HepG2 (cell line): ENCODE measurements at regions not wholly inside any gene's neighbourhood (a gene's known extent, or its start where the extent isn't known, plus 50 kb on each side); places are given as distances from the start of the nearest gene placed in this dataset.

Experiments
- CBX2 ChIP-seq, 2 experiments: fragments of 200-600 bp in 1 of 2; sonication (generic); formaldehyde crosslinking in 1 of 2; IDR thresholded peaks; 2 replicates each; pipeline versions ENCODE4 v1.7.0 to v1.8.1; 2018 to 2022; ENCODE audit warnings: low read depth in 2 of 2, low read length in 1 of 2, mild to moderate bottlenecking in 1 of 2, missing genetic modification reagents in 1 of 2
- FOXA1 ChIP-seq, 2 experiments: fragments of 450-650 bp in 1 of 2; sonication (generic) in 1 of 2; formaldehyde crosslinking in 1 of 2; IDR thresholded peaks; 2 replicates each; pipeline versions ENCODE4 v1.4.0 to v1.6.1; 2016 to 2020; ENCODE audit warnings: missing genetic modification reagents in 1 of 2
- FOXO4 ChIP-seq: sonication (generic); formaldehyde crosslinking; conservative IDR thresholded peaks from 2 replicates; pipeline ENCODE4 v1.8.1; 2023; ENCODE audit warnings: missing genetic modification reagents
- HNRNPLL ChIP-seq: fragments of 200-400 bp; formaldehyde crosslinking; IDR thresholded peaks from 2 replicates; pipeline ENCODE4 v1.6.1; 2017; ENCODE audit warnings: mild to moderate bottlenecking, low read depth, low read length; ENCODE audit not compliant: poor library complexity, severe bottlenecking
- ISX ChIP-seq: sonication (generic); formaldehyde crosslinking; conservative IDR thresholded peaks from 2 replicates; pipeline ENCODE4 v1.5.0; 2020; ENCODE audit warnings: missing genetic modification reagents
- KLF15 ChIP-seq: sonication (generic); formaldehyde crosslinking; IDR thresholded peaks from 2 replicates; pipeline ENCODE4 v1.8.1; 2023; ENCODE audit warnings: borderline replicate concordance, mild to moderate bottlenecking, inconsistent platforms, missing genetic modification reagents, mixed read lengths
- MAFG ChIP-seq: sonication (generic); formaldehyde crosslinking; IDR thresholded peaks from 2 replicates; pipeline ENCODE4 v1.5.1; 2020; ENCODE audit warnings: mild to moderate bottlenecking, missing genetic modification reagents
- MIER3 ChIP-seq: IDR thresholded peaks from 2 replicates; pipeline ENCODE4 v1.6.1; 2016; ENCODE audit warnings: missing compliant biosample characterization, borderline replicate concordance
- MNT ChIP-seq: fragments of 450-650 bp; IDR thresholded peaks from 2 replicates; pipeline ENCODE4 v1.6.1; 2016
- MZF1 ChIP-seq: sonication (generic); formaldehyde crosslinking; IDR thresholded peaks from 2 replicates; pipeline ENCODE4 v1.8.1; 2023; ENCODE audit warnings: mild to moderate bottlenecking, missing genetic modification reagents, borderline replicate concordance
- NFIB ChIP-seq: sonication (generic); formaldehyde crosslinking; IDR thresholded peaks from 2 replicates; pipeline ENCODE4 v1.9.0; 2021; ENCODE audit warnings: missing genetic modification reagents, mild to moderate bottlenecking, borderline replicate concordance
- NONO ChIP-seq, 2 experiments: fragments of 450-650 bp in 1 of 2; sonication (generic) in 1 of 2; formaldehyde crosslinking in 1 of 2; IDR thresholded peaks in 1 of 2; conservative IDR thresholded peaks in 1 of 2; 2 replicates each; pipeline versions ENCODE4 v1.6.1 to v1.8.0; 2017 to 2022; ENCODE audit warnings: mild to moderate bottlenecking in 1 of 2, missing genetic modification reagents in 1 of 2, moderate library complexity in 1 of 2
- PCBP2 ChIP-seq: fragments of 200-400 bp; formaldehyde crosslinking; optimal IDR thresholded peaks from 2 replicates; pipeline ENCODE3; 2018; ENCODE audit warnings: low read length, low read depth; ENCODE audit not compliant: poor library complexity, severe bottlenecking
- RBAK ChIP-seq: sonication (generic); formaldehyde crosslinking; IDR thresholded peaks from 2 replicates; pipeline ENCODE4 v1.5.1; 2020; ENCODE audit warnings: mild to moderate bottlenecking, missing genetic modification reagents
- SMAD3 ChIP-seq: sonication (generic); formaldehyde crosslinking; IDR thresholded peaks from 2 replicates; pipeline ENCODE4 v1.4.0; 2020; ENCODE audit warnings: missing genetic modification reagents
- SP4 ChIP-seq: sonication (generic); formaldehyde crosslinking; IDR thresholded peaks from 2 replicates; pipeline ENCODE4 v1.8.1; 2023; ENCODE audit warnings: mild to moderate bottlenecking, missing genetic modification reagents
- SRF ChIP-seq: IDR thresholded peaks from 2 replicates; pipeline ENCODE4 v1.6.1; 2011; ENCODE audit warnings: mild to moderate bottlenecking, low read depth, low read length, moderate library complexity
- STAG1 ChIP-seq: sonication (generic); formaldehyde crosslinking; IDR thresholded peaks from 2 replicates; pipeline ENCODE4 v1.4.0; 2020; ENCODE audit warnings: missing genetic modification reagents
- ZNF383 ChIP-seq: sonication (generic); formaldehyde crosslinking; IDR thresholded peaks from 2 replicates; pipeline ENCODE4 v1.4.0; 2020; ENCODE audit warnings: missing genetic modification reagents, mild to moderate bottlenecking, borderline replicate concordance
- ZNF674 ChIP-seq: sonication (generic); formaldehyde crosslinking; IDR thresholded peaks from 2 replicates; pipeline ENCODE4 v1.5.0; 2020; ENCODE audit warnings: low read depth, mild to moderate bottlenecking, missing genetic modification reagents
- ZNF768 ChIP-seq: sonication (generic); formaldehyde crosslinking; IDR thresholded peaks from 2 replicates; pipeline ENCODE4 v1.4.0; 2020; ENCODE audit warnings: missing genetic modification reagents
- TF ChIP-seq, protein P1 (sequence below): sonication (generic); formaldehyde crosslinking; IDR thresholded peaks from 2 replicates; pipeline ENCODE4 v1.5.1; 2020; ENCODE audit warnings: missing genetic modification reagents, mild to moderate bottlenecking, borderline replicate concordance
- TF ChIP-seq, protein P2 (sequence below): sonication (generic); formaldehyde crosslinking; conservative IDR thresholded peaks from 2 replicates; pipeline ENCODE4 v1.4.0; 2020; ENCODE audit warnings: missing genetic modification reagents

GRCh38 chr17:72399608-72400487, 279.0 kb downstream of the SOX9 start (continued):
- TF ChIP-seq CBX2 (IDR thresholded peaks at IDR 0.05; ENCODE audit: low read depth, low read length) (no peak), CBX2 (CRISPR knock-in tag; IDR thresholded peaks at IDR 0.05; ENCODE audit: low read depth) (no peak), MNT (peak; percentile 56; the same call in 1 of the 2 replicates), ZNF768 (CRISPR knock-in tag) (no peak), SMAD3 (CRISPR knock-in tag) (peak; percentile 92), FOXO4 (CRISPR knock-in tag) (no peak), HNRNPLL (no peak), STAG1 (peak; percentile 47), MZF1 (CRISPR knock-in tag) (no peak), RBAK (CRISPR knock-in tag) (peak; percentile 82; the same call in 1 of the 2 replicates), SRF (peak; percentile 44; the same call in 1 of the 2 replicates), MIER3 (CRISPR knock-in tag) (peak; percentile 92), NONO (IDR thresholded peaks at IDR 0.05) (no peak), NONO (CRISPR knock-in tag; conservative IDR thresholded peaks at IDR 0.05) (peak; percentile 93), MAFG (CRISPR knock-in tag) (no peak), ISX (CRISPR knock-in tag) (no peak), SP4 (CRISPR knock-in tag) (no peak; the same call in 1 of the 2 replicates), PCBP2 (no peak), NFIB (CRISPR knock-in tag) (no peak), KLF15 (no peak), FOXA1 (IDR thresholded peaks at IDR 0.05) (peak; percentile 93), FOXA1 (CRISPR knock-in tag; IDR thresholded peaks at IDR 0.05) (peak; percentile 100), ZNF674 (CRISPR knock-in tag) (no peak), ZNF383 (peak; percentile 94)
- TF ChIP-seq, protein P1, sequence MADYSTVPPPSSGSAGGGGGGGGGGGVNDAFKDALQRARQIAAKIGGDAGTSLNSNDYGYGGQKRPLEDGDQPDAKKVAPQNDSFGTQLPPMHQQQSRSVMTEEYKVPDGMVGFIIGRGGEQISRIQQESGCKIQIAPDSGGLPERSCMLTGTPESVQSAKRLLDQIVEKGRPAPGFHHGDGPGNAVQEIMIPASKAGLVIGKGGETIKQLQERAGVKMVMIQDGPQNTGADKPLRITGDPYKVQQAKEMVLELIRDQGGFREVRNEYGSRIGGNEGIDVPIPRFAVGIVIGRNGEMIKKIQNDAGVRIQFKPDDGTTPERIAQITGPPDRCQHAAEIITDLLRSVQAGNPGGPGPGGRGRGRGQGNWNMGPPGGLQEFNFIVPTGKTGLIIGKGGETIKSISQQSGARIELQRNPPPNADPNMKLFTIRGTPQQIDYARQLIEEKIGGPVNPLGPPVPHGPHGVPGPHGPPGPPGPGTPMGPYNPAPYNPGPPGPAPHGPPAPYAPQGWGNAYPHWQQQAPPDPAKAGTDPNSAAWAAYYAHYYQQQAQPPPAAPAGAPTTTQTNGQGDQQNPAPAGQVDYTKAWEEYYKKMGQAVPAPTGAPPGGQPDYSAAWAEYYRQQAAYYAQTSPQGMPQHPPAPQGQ (CRISPR knock-in tag): peak; percentile 93
- TF ChIP-seq, protein P2, sequence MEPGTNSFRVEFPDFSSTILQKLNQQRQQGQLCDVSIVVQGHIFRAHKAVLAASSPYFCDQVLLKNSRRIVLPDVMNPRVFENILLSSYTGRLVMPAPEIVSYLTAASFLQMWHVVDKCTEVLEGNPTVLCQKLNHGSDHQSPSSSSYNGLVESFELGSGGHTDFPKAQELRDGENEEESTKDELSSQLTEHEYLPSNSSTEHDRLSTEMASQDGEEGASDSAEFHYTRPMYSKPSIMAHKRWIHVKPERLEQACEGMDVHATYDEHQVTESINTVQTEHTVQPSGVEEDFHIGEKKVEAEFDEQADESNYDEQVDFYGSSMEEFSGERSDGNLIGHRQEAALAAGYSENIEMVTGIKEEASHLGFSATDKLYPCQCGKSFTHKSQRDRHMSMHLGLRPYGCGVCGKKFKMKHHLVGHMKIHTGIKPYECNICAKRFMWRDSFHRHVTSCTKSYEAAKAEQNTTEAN (CRISPR knock-in tag): peak; percentile 86
